GM21723 (cell line): ENCODE measurements at regions not wholly inside any gene's neighbourhood (a gene's known extent, or its start where the extent isn't known, plus 50 kb on each side); places are given as distances from the start of the nearest gene placed in this dataset.
"Not testable (repeated sequence)": the region's sequence is repeated elsewhere in the genome, so short reads cannot be mapped to it uniquely, and the experiment has no call there.

Experiments
- ATAC-seq: cut with Tn5 transposase; IDR thresholded peaks from one replicate; pipeline ENCODE4 v1.9.1; 2021; ENCODE audit warnings: mild to moderate bottlenecking, moderate library complexity; ENCODE audit not compliant: unreplicated experiment

GRCh38 chr20:29878777-29879442 is 1378.6 kb upstream of the DEFB115 start:
- no peak for ATAC-seq

- not testable (repeated sequence) for ATAC-seq
Observed at GRCh38 chr20:29881107-29881506, 1376.4 kb upstream of the DEFB115 start.

- ATAC-seq: not testable (repeated sequence)
Observed at GRCh38 chr20:29883514-29884219, 1373.8 kb upstream of the DEFB115 start.

GRCh38 chr20:29884322-29884721 is 1373.1 kb upstream of the DEFB115 start:
- ATAC-seq: not testable (repeated sequence)

- not testable (repeated sequence) for ATAC-seq
Observed at GRCh38 chr20:29885282-29886185, 1371.9 kb upstream of the DEFB115 start.

GRCh38 chr20:29891555-29891954 is 1365.9 kb upstream of the DEFB115 start:
- ATAC-seq: not testable (repeated sequence)
